T-cell (primary cell): ENCODE measurements at regions not wholly inside any gene's neighbourhood (a gene's known extent, or its start where the extent isn't known, plus 50 kb on each side); places are given as distances from the start of the nearest gene placed in this dataset.

Experiments used
- ATAC-seq, 4 experiments: fragments of 200-7000 bp in 3 of 4; fragments of 150-1000 bp in 1 of 4; cut with Tn5 transposase; replicated peaks in 1 of 4; 1 replicate in 3 of 4; 2 replicates in 1 of 4; pipeline ENCODE4 v1.10.0; 2021; ENCODE audit warnings: moderate library complexity in 3 of 4, mild to moderate bottlenecking in 2 of 4, moderate number of reproducible peaks in 1 of 4
- CTCF ChIA-PET, 2 donors: fragments of 300-600 bp; sonication (Branson Sonifier 250); formaldehyde crosslinking; loops; one replicate each; lab custom pipeline; 2022; ENCODE audit warnings: antibody characterized with exemption in 2 of 2; lab: Charles Lee
- POLR2A ChIA-PET, 2 donors: fragments of 300-600 bp; sonication (Branson Sonifier 250); formaldehyde crosslinking; loops; one replicate each; lab custom pipeline; 2022; ENCODE audit warnings: antibody characterized with exemption in 2 of 2; lab: Charles Lee
- DNase-seq, 35 experiments: peaks; one replicate each; pipeline versions ENCODE4 v3.0.0 to v3.0.0-alpha.2; 2013 to 2023
- H3K27ac ChIP-seq: one replicate; pipeline ENCODE4 v1.5.1; 2013; ENCODE audit warnings: low read length
- H3K27me3 ChIP-seq, 2 experiments: replicated peaks in 1 of 2; 1 replicate in 1 of 2; 2 replicates in 1 of 2; pipeline versions ENCODE4 v1.6.1 to v1.7.0; 2013; ENCODE audit warnings: low read length in 1 of 2, mixed read lengths in 1 of 2; ENCODE audit not compliant: control insufficient read depth in 2 of 2, insufficient read depth in 2 of 2; ENCODE audit errors: extremely low read depth in 1 of 2
- H3K36me3 ChIP-seq, 2 donors: 1 replicate in 1 of 2; 2 replicates in 1 of 2; pipeline versions ENCODE4 v1.6.1 to v1.7.0; 2013; ENCODE audit warnings: low read length in 1 of 2; ENCODE audit not compliant: control insufficient read depth in 2 of 2, insufficient read depth in 1 of 2; ENCODE audit errors: extremely low read depth in 1 of 2
- H3K4me1 ChIP-seq, 2 experiments: 1 replicate in 1 of 2; 2 replicates in 1 of 2; pipeline versions ENCODE4 v1.6.1 to v1.7.0; 2013; ENCODE audit warnings: low read length in 2 of 2, mixed read lengths in 1 of 2; ENCODE audit not compliant: insufficient read depth in 2 of 2, control insufficient read depth in 1 of 2; ENCODE audit errors: extremely low read depth in 1 of 2
- H3K4me3 ChIP-seq, 2 donors: 1 replicate in 1 of 2; 2 replicates in 1 of 2; pipeline versions ENCODE4 v1.5.1 to v1.7.0; 2013; ENCODE audit warnings: mild to moderate bottlenecking in 2 of 2, low read length in 1 of 2, moderate library complexity in 1 of 2; ENCODE audit not compliant: control insufficient read depth in 1 of 2; ENCODE audit errors: extremely low read depth in 1 of 2
- H3K9me3 ChIP-seq: 2 replicates; pipeline ENCODE4 v1.7.0; 2013
- H3K27ac Mint-ChIP-seq, 2 donors: one replicate each; pipeline ENCODE4 v1.8.0; 2020 to 2021; ENCODE audit warnings: mild to moderate bottlenecking in 2 of 2, mixed read lengths in 2 of 2
- H3K27me3 Mint-ChIP-seq, 2 donors: one replicate each; pipeline ENCODE4 v1.8.0; 2021 to 2022; ENCODE audit warnings: mixed read lengths in 2 of 2
- H3K36me3 Mint-ChIP-seq: one replicate; pipeline ENCODE4 v1.8.0; 2021; ENCODE audit warnings: mixed read lengths
- H3K4me1 Mint-ChIP-seq, 3 donors: one replicate each; pipeline ENCODE4 v1.8.0; 2020 to 2022; ENCODE audit warnings: mixed read lengths in 3 of 3, mild to moderate bottlenecking in 1 of 3
- H3K4me3 Mint-ChIP-seq, 3 donors: one replicate each; pipeline ENCODE4 v1.8.0; 2020 to 2022; ENCODE audit warnings: mild to moderate bottlenecking in 3 of 3, mixed read lengths in 3 of 3, moderate library complexity in 3 of 3
- H3K9me3 Mint-ChIP-seq, 3 donors: one replicate each; pipeline ENCODE4 v1.8.0; 2020 to 2022; ENCODE audit warnings: mixed read lengths in 3 of 3
- WGBS: methylation state at CpG from one replicate; pipeline ENCODE4 v1.1.5; 2013; ENCODE audit warnings: missing lambda C conversion rate; ENCODE audit not compliant: insufficient coverage; 5-methylcytosine and 5-hydroxymethylcytosine counted together

DNA sequence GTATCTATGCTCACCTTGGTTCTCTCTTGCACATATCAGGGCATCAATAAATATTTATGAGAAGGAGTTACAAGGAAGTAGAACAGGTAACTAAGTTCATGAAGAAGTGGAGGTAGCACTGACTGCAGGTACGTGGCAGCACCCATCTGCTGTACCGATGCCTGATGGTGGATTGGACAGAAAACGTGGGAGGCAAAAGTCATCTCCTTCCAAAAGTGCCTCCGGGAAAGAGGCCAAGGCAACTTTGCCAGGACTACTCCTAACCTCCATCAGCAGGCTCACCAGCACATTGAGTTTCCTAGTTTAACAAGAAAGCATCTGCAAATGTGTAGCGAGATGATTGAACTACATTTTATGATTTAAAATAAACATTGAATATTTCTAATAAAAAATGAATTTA is 248.8 kb downstream of the ANKRD7 start:
- peaks cover 5 to 13% (median 5%) of the 10 kb centered on the region in 3 donors for H3K9me3 Mint-ChIP-seq
- H3K36me3 Mint-ChIP-seq: no peaks in the 10 kb centered on the region
- POLR2A ChIA-PET: no interaction called here
- DNase-seq (no peak), ATAC-seq (no peak)
- H3K4me1 Mint-ChIP-seq: no peaks in the 10 kb centered on the region
- no peak overlapping the region for H3K4me3 Mint-ChIP-seq
- CTCF ChIA-PET: no interaction called here
- Histone ChIP-seq H3K36me3 (no peaks in the 10 kb centered on the region), H3K4me1 (no peaks in the 10 kb centered on the region), H3K27ac (no peak overlapping the region), H3K27me3 (no peaks in the 10 kb centered on the region), H3K4me3 (no peak overlapping the region), H3K9me3 (no peaks in the 10 kb centered on the region)
- WGBS: 82% methylated on average over 2 of the region's 5 CpGs
- H3K27ac Mint-ChIP-seq: no peak overlapping the region
- no peaks in the 10 kb centered on the region for H3K27me3 Mint-ChIP-seq

DNA sequence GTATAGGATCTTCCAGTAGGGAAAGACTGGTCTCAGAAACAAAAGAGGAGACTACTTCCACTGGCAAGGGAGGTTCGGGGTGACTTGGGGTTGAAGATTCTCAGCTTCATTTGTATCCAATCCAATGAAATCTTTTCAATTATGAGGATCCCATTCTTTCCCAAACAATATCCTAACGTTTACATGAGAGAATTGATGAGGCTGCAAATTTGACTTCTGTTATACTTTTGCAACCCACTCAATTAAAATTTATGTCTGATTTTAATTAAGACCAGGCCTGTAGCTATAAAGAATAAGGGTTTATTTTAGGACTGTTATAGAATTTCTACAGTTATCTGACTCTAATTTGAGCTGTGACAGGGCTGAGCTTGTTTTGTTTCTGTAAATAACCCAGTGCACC is 251.5 kb downstream of the ANKRD7 start:
- Mint-ChIP-seq H3K27ac (no peak overlapping the region), H3K36me3 (no peaks in the 10 kb centered on the region), H3K9me3 (peaks cover 5 to 22% (median 5%) of the 10 kb centered on the region in 3 donors), H3K4me3 (no peak overlapping the region), H3K27me3 (no peaks in the 10 kb centered on the region), H3K4me1 (no peaks in the 10 kb centered on the region)
- ATAC-seq (no peak), DNase-seq (no peak)
- Histone ChIP-seq H3K4me1 (no peaks in the 10 kb centered on the region), H3K4me3 (no peak overlapping the region), H3K9me3 (no peaks in the 10 kb centered on the region), H3K36me3 (no peaks in the 10 kb centered on the region), H3K27me3 (no peaks in the 10 kb centered on the region), H3K27ac (no peak overlapping the region)
- ChIA-PET CTCF (no interaction called here), POLR2A (no interaction called here)
- no CpG with 5 or more reads among the region's 2 CpGs for WGBS

DNA sequence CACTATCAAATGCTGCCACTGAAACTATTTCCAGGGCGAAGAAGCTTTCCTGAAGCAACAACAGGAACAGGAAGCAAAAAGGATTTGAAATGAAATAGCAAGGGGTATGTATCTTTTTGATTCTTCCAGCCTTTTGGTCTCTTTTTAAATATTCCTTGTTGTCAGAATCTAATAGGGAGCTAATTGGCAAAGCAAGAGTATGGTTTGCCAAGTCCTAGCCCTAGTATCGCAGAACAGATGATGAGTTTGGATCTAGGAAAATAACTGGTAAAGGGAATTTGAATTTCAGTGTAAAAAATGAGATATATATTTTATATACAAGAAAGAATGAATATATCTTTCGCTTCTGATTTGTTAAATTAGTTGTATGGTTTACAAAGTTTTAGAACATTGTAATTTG is 252.5 kb downstream of the ANKRD7 start:
- Mint-ChIP-seq H3K27ac (no peak overlapping the region), H3K27me3 (no peaks in the 10 kb centered on the region), H3K4me3 (no peak overlapping the region), H3K9me3 (peaks cover 5 to 22% (median 5%) of the 10 kb centered on the region in 3 donors), H3K36me3 (no peaks in the 10 kb centered on the region), H3K4me1 (no peaks in the 10 kb centered on the region)
- H3K36me3 ChIP-seq: no peaks in the 10 kb centered on the region
- no peaks in the 10 kb centered on the region for H3K9me3 ChIP-seq
- H3K27me3 ChIP-seq: peaks cover 0 to 3% of the 10 kb centered on the region in 2 experiments
- ATAC-seq: no peak
- DNase-seq: no peak
- no peaks in the 10 kb centered on the region for H3K4me1 ChIP-seq
- no peak overlapping the region for H3K4me3 ChIP-seq
- POLR2A ChIA-PET: no interaction called here
- 60% methylated on average over 1 of the region's 3 CpGs for WGBS
- H3K27ac ChIP-seq: no peak overlapping the region
- CTCF ChIA-PET: no interaction called here

DNA sequence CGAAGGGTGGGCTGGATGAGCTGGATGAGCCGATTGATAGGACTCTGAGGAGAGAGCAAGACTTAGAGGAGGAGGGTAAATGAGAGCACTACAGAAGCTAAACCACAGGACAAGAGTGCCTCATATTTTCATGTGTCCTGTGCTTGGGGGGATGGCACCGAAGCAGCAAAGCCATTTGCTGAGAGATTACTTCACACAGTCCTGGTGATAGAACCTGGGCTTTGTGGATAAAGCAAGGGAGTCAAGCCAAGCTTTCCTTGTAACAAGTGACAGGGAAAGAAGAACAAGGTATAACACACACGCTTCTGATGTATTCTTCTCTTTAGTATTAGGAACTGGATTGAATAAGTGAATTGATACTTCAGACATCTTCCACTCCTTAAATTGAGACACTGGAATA is 253.7 kb downstream of the ANKRD7 start:
- Mint-ChIP-seq H3K36me3 (no peaks in the 10 kb centered on the region), H3K9me3 (peaks cover 9 to 24% (median 12%) of the 10 kb centered on the region in 3 donors), H3K27me3 (no peaks in the 10 kb centered on the region), H3K4me3 (no peak overlapping the region), H3K27ac (no peak overlapping the region), H3K4me1 (no peaks in the 10 kb centered on the region)
- ChIA-PET POLR2A (no interaction called here), CTCF (no interaction called here)
- H3K27me3 ChIP-seq: peaks cover 0 to 3% of the 10 kb centered on the region in 2 experiments
- no peaks in the 10 kb centered on the region for H3K4me1 ChIP-seq
- no peak for DNase-seq
- H3K36me3 ChIP-seq: no peaks in the 10 kb centered on the region
- H3K4me3 ChIP-seq: no peak overlapping the region
- H3K27ac ChIP-seq: no peak overlapping the region
- 84% methylated on average over 2 of the region's 4 CpGs for WGBS
- no peaks in the 10 kb centered on the region for H3K9me3 ChIP-seq
- ATAC-seq: no peak

DNA sequence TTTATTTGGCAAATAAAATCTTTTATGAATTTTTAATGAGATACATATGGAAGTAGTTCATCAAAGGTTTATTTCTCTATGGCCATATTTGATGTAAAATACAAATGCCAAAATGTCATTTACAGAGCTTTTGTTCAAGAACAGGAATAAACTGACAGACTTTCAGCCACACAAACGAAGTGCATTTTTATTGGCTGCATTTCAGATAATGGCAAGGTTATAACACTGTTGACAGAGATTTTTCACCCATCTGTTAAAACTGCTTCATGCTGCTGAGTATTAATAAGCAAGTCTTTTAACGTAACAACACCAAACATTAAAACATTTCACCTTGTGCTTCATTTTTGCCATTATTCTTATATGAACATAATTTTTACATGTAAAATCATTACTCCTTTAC is 254.4 kb downstream of the ANKRD7 start:
- Mint-ChIP-seq H3K4me1 (no peaks in the 10 kb centered on the region), H3K27ac (no peak overlapping the region), H3K27me3 (no peaks in the 10 kb centered on the region), H3K9me3 (peaks cover 10 to 24% (median 11%) of the 10 kb centered on the region in 3 donors), H3K4me3 (no peak overlapping the region), H3K36me3 (no peaks in the 10 kb centered on the region)
- Histone ChIP-seq H3K27ac (no peak overlapping the region), H3K4me1 (no peaks in the 10 kb centered on the region), H3K36me3 (no peaks in the 10 kb centered on the region), H3K9me3 (no peaks in the 10 kb centered on the region), H3K4me3 (no peak overlapping the region), H3K27me3 (peaks cover 0 to 3% of the 10 kb centered on the region in 2 experiments)
- ChIA-PET CTCF (no interaction called here), POLR2A (no interaction called here)
- DNase-seq (no peak), ATAC-seq (no peak)
- no CpG with 5 or more reads among the region's 2 CpGs for WGBS

DNA sequence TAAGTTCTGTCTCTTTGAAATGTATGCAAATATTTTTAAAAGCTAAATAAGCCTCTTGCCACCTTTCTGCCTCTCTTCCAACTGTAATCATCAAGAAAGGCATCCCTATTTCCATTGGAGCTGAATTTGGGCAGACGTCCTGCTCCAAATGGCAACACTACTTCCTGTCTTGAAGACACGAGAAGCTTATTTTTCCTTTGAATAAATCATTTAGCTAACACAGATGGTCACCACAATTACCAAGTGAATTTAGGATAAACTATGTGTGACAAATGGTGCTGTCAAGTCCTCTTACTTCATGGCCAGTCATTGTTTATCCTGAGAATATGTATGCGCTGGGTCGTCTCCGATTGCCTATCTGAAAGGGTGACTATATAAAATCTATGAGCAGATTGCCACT is 268.0 kb downstream of the ANKRD7 start:
- H3K4me1 Mint-ChIP-seq: no peaks in the 10 kb centered on the region
- ChIA-PET POLR2A (no interaction called here), CTCF (interaction anchor here in 1 of 2 donors (0.5 kb wide), 1 partner anchor 108 kb away, joined by 3 read pairs; no protein-coding TSS in a partner anchor)
- Histone ChIP-seq H3K27me3 (no peaks in the 10 kb centered on the region), H3K9me3 (no peaks in the 10 kb centered on the region), H3K27ac (no peak overlapping the region), H3K4me1 (no peaks in the 10 kb centered on the region), H3K36me3 (no peaks in the 10 kb centered on the region), H3K4me3 (no peak overlapping the region)
- WGBS: no CpG with 5 or more reads among the region's 5 CpGs
- H3K9me3 Mint-ChIP-seq: no peaks in the 10 kb centered on the region
- H3K27me3 Mint-ChIP-seq: no peaks in the 10 kb centered on the region
- ATAC-seq (no peak), DNase-seq (no peak)
- no peaks in the 10 kb centered on the region for H3K36me3 Mint-ChIP-seq
- no peak overlapping the region for H3K27ac Mint-ChIP-seq
- H3K4me3 Mint-ChIP-seq: no peak overlapping the region

DNA sequence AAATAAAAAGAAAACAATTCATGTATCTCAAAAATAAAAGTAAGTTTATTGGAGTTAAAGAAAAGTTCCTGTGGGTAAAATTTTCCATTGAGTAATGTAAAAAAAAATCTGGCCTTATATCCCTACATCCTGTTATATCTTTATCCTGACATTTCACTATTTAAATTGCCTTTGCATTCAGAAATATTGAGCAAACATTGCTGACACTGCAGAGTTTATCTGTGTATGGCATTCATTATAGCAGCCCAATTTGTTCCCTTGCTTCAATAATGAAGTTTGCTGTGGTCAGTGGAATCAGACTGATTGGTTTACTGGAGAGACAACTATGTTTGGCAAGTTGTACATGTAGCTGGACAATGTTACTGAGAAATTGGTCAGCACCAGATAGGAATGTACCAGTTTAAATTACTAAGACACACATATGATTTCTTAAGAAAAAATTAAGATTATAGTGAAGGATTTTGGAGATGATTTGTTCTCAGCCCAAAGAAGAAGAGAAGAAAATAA is 271.7 kb downstream of the ANKRD7 start:
- Mint-ChIP-seq H3K27ac (no peak overlapping the region), H3K4me3 (no peak overlapping the region), H3K27me3 (no peaks in the 10 kb centered on the region), H3K4me1 (no peaks in the 10 kb centered on the region), H3K9me3 (peaks cover 0 to 4% (median 2%) of the 10 kb centered on the region in 3 donors), H3K36me3 (no peaks in the 10 kb centered on the region)
- no peaks in the 10 kb centered on the region for H3K36me3 ChIP-seq
- no peaks in the 10 kb centered on the region for H3K4me1 ChIP-seq
- no peak overlapping the region for H3K4me3 ChIP-seq
- no peak for DNase-seq
- H3K27ac ChIP-seq: no peak overlapping the region
- POLR2A ChIA-PET: no interaction called here
- ATAC-seq: no peak
- no peaks in the 10 kb centered on the region for H3K27me3 ChIP-seq
- H3K9me3 ChIP-seq: no peaks in the 10 kb centered on the region
- CTCF ChIA-PET: no interaction called here
